ENCODE measurements at regions not wholly inside any gene's neighbourhood (a gene's known extent, or its start where the extent isn't known, plus 50 kb on each side); places are given as distances from the start of the nearest gene placed in this dataset.

DNA sequence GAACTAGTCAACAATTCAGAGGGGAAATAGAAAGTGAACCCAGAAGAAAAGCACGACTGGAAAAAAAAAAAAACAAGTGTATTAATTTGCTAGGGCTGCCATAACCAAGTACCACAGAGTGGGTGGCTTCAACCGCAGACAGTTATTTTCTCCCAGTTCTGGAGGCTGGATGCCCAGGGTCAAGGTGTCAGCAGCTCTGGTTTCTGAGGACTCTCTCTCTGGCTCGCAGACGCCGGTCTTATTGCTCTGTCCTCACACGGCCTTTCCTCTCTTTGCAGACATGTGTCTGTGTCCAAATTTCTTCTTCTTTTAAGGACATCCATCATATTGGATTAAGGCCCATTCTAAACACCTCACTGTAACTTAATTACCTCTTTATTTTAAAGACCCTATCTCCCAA, 291.8 kb downstream of the XXYLT1 start (continued):
- TF ChIP-seq, protein P1, sequence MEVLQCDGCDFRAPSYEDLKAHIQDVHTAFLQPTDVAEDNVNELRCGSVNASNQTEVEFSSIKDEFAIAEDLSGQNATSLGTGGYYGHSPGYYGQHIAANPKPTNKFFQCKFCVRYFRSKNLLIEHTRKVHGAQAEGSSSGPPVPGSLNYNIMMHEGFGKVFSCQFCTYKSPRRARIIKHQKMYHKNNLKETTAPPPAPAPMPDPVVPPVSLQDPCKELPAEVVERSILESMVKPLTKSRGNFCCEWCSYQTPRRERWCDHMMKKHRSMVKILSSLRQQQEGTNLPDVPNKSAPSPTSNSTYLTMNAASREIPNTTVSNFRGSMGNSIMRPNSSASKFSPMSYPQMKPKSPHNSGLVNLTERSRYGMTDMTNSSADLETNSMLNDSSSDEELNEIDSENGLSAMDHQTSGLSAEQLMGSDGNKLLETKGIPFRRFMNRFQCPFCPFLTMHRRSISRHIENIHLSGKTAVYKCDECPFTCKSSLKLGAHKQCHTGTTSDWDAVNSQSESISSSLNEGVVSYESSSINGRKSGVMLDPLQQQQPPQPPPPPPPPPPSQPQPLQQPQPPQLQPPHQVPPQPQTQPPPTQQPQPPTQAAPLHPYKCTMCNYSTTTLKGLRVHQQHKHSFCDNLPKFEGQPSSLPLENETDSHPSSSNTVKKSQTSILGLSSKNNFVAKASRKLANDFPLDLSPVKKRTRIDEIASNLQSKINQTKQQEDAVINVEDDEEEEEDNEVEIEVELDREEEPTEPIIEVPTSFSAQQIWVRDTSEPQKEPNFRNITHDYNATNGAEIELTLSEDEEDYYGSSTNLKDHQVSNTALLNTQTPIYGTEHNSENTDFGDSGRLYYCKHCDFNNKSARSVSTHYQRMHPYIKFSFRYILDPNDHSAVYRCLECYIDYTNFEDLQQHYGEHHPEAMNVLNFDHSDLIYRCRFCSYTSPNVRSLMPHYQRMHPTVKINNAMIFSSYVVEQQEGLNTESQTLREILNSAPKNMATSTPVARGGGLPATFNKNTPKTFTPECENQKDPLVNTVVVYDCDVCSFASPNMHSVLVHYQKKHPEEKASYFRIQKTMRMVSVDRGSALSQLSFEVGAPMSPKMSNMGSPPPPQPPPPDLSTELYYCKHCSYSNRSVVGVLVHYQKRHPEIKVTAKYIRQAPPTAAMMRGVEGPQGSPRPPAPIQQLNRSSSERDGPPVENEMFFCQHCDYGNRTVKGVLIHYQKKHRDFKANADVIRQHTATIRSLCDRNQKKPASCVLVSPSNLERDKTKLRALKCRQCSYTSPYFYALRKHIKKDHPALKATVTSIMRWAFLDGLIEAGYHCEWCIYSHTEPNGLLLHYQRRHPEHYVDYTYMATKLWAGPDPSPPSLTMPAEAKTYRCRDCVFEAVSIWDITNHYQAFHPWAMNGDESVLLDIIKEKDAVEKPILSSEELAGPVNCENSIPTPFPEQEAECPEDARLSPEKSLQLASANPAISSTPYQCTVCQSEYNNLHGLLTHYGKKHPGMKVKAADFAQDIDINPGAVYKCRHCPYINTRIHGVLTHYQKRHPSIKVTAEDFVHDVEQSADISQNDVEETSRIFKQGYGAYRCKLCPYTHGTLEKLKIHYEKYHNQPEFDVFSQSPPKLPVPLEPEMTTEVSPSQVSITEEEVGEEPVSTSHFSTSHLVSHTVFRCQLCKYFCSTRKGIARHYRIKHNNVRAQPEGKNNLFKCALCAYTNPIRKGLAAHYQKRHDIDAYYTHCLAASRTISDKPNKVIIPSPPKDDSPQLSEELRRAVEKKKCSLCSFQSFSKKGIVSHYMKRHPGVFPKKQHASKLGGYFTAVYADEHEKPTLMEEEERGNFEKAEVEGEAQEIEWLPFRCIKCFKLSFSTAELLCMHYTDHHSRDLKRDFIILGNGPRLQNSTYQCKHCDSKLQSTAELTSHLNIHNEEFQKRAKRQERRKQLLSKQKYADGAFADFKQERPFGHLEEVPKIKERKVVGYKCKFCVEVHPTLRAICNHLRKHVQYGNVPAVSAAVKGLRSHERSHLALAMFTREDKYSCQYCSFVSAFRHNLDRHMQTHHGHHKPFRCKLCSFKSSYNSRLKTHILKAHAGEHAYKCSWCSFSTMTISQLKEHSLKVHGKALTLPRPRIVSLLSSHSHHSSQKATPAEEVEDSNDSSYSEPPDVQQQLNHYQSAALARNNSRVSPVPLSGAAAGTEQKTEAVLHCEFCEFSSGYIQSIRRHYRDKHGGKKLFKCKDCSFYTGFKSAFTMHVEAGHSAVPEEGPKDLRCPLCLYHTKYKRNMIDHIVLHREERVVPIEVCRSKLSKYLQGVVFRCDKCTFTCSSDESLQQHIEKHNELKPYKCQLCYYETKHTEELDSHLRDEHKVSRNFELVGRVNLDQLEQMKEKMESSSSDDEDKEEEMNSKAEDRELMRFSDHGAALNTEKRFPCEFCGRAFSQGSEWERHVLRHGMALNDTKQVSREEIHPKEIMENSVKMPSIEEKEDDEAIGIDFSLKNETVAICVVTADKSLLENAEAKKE (CRISPR knock-in tag; IDR thresholded peaks at IDR 0.05) = no peak
- TF ChIP-seq, protein P2, sequence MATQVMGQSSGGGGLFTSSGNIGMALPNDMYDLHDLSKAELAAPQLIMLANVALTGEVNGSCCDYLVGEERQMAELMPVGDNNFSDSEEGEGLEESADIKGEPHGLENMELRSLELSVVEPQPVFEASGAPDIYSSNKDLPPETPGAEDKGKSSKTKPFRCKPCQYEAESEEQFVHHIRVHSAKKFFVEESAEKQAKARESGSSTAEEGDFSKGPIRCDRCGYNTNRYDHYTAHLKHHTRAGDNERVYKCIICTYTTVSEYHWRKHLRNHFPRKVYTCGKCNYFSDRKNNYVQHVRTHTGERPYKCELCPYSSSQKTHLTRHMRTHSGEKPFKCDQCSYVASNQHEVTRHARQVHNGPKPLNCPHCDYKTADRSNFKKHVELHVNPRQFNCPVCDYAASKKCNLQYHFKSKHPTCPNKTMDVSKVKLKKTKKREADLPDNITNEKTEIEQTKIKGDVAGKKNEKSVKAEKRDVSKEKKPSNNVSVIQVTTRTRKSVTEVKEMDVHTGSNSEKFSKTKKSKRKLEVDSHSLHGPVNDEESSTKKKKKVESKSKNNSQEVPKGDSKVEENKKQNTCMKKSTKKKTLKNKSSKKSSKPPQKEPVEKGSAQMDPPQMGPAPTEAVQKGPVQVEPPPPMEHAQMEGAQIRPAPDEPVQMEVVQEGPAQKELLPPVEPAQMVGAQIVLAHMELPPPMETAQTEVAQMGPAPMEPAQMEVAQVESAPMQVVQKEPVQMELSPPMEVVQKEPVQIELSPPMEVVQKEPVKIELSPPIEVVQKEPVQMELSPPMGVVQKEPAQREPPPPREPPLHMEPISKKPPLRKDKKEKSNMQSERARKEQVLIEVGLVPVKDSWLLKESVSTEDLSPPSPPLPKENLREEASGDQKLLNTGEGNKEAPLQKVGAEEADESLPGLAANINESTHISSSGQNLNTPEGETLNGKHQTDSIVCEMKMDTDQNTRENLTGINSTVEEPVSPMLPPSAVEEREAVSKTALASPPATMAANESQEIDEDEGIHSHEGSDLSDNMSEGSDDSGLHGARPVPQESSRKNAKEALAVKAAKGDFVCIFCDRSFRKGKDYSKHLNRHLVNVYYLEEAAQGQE (IDR thresholded peaks at IDR 0.05; ENCODE audit: unreplicated experiment) = no peak
- TF ChIP-seq ETS1 (IDR thresholded peaks at IDR 0.05) (no peak), NANOG (IDR thresholded peaks at IDR 0.05; ENCODE audit: borderline replicate concordance) (no peak), ZNF331 (CRISPR knock-in tag; IDR thresholded peaks at IDR 0.05; ENCODE audit: low read depth) (no peak)

Measured in GM23338 (cell line).